ENCODE measurements at regions not wholly inside any gene's neighbourhood (a gene's known extent, or its start where the extent isn't known, plus 50 kb on each side); places are given as distances from the start of the nearest gene placed in this dataset.
A peak's percentile ranks its signal among the peaks of the same experiment; 100 is the strongest.

GRCh38 chr4:156677131-156677531 is 294.5 kb downstream of the PDGFC start:
- no peak for DNase-seq (ENCODE audit: low read depth)

DNA sequence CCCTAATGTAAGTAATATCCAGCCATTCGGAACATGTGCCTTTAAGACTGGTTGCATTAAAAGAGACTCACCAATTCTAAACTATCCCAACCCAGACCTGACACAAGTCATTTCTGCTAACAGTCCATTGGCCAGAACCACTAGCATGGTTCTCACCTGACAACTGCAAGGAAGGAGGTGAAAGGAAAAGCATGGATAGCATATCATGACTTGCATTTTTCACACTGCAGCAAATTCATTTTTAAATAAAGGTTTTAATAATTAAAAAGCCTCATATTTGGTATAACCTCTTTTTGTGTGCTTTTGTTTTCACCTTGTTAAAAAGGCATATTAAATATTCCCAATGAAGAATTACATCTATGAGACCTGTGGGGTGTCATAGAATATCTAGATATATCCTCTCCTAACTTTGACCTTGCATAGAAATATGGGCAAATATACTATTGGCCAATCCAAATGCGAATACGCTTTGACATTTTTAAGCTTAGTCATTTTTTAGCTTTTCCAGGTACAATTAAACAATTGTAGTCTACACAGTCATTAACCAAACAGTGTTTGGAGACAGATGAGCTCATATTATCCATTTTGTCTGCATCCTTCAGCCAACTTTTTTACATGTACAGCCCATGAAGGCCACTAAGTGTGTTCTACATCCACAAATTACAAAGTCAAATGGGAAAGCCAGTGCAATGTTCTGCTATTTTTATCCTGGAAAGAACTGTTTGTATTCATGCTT is 295.3 kb downstream of the PDGFC start:
- ChIA-PET POLR2A (no interaction called here), CTCF (interaction anchor here (0.9 to 2.2 kb wide), 3 partner anchors 162 to 201 kb away, joined by 3 to 5 read pairs (median 4); no protein-coding TSS in a partner anchor)
- no peak overlapping the region for H3K4me3 ChIP-seq (ENCODE audit: low read depth, low read length)
- DNase-seq (ENCODE audit: low read depth), result no peak
- no peak for TF ChIP-seq CTCF (IDR thresholded peaks at IDR 0.05; ENCODE audit: insufficient read depth, low read depth, low read length)
- H3K36me3 ChIP-seq (ENCODE audit: control insufficient read depth, insufficient read depth, low read length), result no peaks in the 10 kb centered on the region
- no peaks in the 10 kb centered on the region for H3K27me3 ChIP-seq (ENCODE audit: control insufficient read depth, insufficient read depth, low read length)

More at GRCh38 chr4:156677131-156677531, 294.5 kb downstream of the PDGFC start:
- ChIA-PET CTCF (interaction anchor here (0.7 to 2.2 kb wide), 2 partner anchors 16 to 202 kb away, joined by 3 to 5 read pairs; no protein-coding TSS in a partner anchor), POLR2A (no interaction called here)
- 0 out of 2 replicates have a peak, but pooled peaks have one; percentile 10 for TF ChIP-seq CTCF (IDR thresholded peaks at IDR 0.05; ENCODE audit: insufficient read depth, low read depth, low read length)
- no peaks in the 10 kb centered on the region for H3K27me3 ChIP-seq (ENCODE audit: control insufficient read depth, insufficient read depth, low read length)
- no peak overlapping the region for H3K4me3 ChIP-seq (ENCODE audit: low read depth, low read length)
- H3K36me3 ChIP-seq (ENCODE audit: control insufficient read depth, insufficient read depth, low read length), result no peaks in the 10 kb centered on the region

- H3K36me3 ChIP-seq (ENCODE audit: control insufficient read depth, insufficient read depth, low read length), result no peaks in the 10 kb centered on the region
- DNase-seq (ENCODE audit: low read depth), result no peak
- no peak for TF ChIP-seq CTCF (IDR thresholded peaks at IDR 0.05; ENCODE audit: insufficient read depth, low read depth, low read length)
- CTCF ChIA-PET, result interaction anchor here (0.7 to 1.7 kb wide), 5 partner anchors 10 to 294 kb away, joined by 3 to 4 read pairs (median 3); no protein-coding TSS in a partner anchor
- no peaks in the 10 kb centered on the region for H3K27me3 ChIP-seq (ENCODE audit: control insufficient read depth, insufficient read depth, low read length)
- POLR2A ChIA-PET, result interaction anchor here (0.6 kb wide), 1 partner anchor 177 kb away, joined by 3 read pairs; no protein-coding TSS in a partner anchor
- H3K4me3 ChIP-seq (ENCODE audit: low read depth, low read length), result no peak overlapping the region
Measured at GRCh38 chr4:156673483-156673882, 298.1 kb downstream of the PDGFC start.

DNA sequence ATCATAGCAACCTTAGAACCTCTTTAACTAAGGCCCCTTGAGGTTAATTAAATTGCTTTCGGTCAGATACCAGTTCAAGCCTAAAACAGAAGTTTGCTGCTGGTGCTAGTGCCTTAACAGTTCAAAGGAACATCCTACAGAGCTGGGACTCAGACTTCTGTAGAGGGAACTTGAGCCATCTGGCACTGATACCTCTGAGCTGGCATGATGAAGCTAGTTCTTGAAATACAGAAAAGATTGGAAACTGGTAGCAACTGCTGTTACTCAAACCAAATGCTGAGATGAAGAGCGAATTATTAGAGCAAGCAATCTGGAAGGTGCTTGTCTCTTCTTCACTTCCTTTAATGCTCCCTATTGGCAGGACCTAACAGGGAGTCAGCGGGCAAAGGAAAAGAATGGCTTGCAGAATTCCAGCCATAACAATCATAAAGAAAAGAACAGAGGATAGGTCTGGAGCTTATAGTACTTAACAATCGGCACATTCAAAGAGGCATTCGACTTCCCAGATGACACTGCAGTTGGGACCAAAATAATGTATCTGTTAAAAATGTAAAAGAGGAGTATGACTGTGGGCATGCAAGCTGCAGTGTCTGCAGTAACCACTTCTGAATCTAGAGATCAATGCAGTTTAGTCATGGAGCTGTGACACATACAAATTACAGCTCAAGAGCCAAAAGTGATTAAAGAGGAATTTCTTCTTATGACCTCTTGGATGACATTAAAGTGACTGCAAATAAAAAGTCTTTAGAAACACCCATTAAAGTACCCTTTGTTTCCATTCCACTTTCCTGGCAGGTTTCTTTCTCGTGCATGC is 298.9 kb downstream of the PDGFC start:
- Histone ChIP-seq H3K4me3 (ENCODE audit: low read depth, low read length) (no peak overlapping the region), H3K27me3 (ENCODE audit: control insufficient read depth, insufficient read depth, low read length) (no peaks in the 10 kb centered on the region), H3K36me3 (ENCODE audit: control insufficient read depth, insufficient read depth, low read length) (no peaks in the 10 kb centered on the region)
- peak; percentile 33 for DNase-seq (ENCODE audit: low read depth)
- TF ChIP-seq CTCF (IDR thresholded peaks at IDR 0.05; ENCODE audit: insufficient read depth, low read depth, low read length), result no peak
- CTCF ChIA-PET, result interaction anchor here (0.7 to 1.7 kb wide), 5 partner anchors 9 to 372 kb away, joined by 3 to 4 read pairs (median 3); no protein-coding TSS in a partner anchor
- POLR2A ChIA-PET, result interaction anchor here (0.6 kb wide), 1 partner anchor 176 kb away, joined by 3 read pairs; no protein-coding TSS in a partner anchor

Measured in BJ (cell line).